CD14-positive monocyte (primary cell): ENCODE measurements at regions not wholly inside any gene's neighbourhood (a gene's known extent, or its start where the extent isn't known, plus 50 kb on each side); places are given as distances from the start of the nearest gene placed in this dataset.

Source experiments
- DNase-seq, 3 donors: peaks; one replicate each; pipeline ENCODE4 v3.0.0-alpha.2; 2011 to 2022
- H2AFZ ChIP-seq: 2 replicates; pipeline ENCODE4 v1.6.0; 2012; ENCODE audit warnings: mild to moderate bottlenecking, low read depth, low read length, inconsistent platforms; ENCODE audit not compliant: insufficient read depth, poor library complexity, severe bottlenecking
- H3K27ac ChIP-seq, 2 donors: 1 replicate in 1 of 2; 2 replicates in 1 of 2; pipeline ENCODE4 v1.5.1; 2012 to 2013; ENCODE audit warnings: low read length in 2 of 2, control low read depth in 1 of 2, inconsistent platforms in 1 of 2, low read depth in 1 of 2, mild to moderate bottlenecking in 1 of 2
- H3K27me3 ChIP-seq, 2 donors: one replicate each; pipeline versions ENCODE4 v1.6.0 to v1.6.1; 2011 to 2013; ENCODE audit warnings: low read length in 2 of 2; ENCODE audit not compliant: control insufficient read depth in 2 of 2, insufficient read depth in 2 of 2
- H3K36me3 ChIP-seq, 2 donors: replicated peaks in 1 of 2; 1 replicate in 1 of 2; 2 replicates in 1 of 2; pipeline versions ENCODE4 v1.5.1 to v1.6.1; 2012 to 2013; ENCODE audit warnings: low read length in 2 of 2, control low read depth in 1 of 2, inconsistent platforms in 1 of 2, mild to moderate bottlenecking in 1 of 2; ENCODE audit not compliant: insufficient read depth in 2 of 2, control insufficient read depth in 1 of 2
- H3K4me1 ChIP-seq, 2 donors: 1 replicate in 1 of 2; 2 replicates in 1 of 2; pipeline versions ENCODE4 v1.5.1 to v1.6.1; 2012 to 2013; ENCODE audit warnings: low read length in 2 of 2, control low read depth in 1 of 2, inconsistent platforms in 1 of 2, mild to moderate bottlenecking in 1 of 2, moderate library complexity in 1 of 2; ENCODE audit not compliant: insufficient read depth in 2 of 2, control insufficient read depth in 1 of 2
- H3K4me2 ChIP-seq: replicated peaks from 2 replicates; pipeline ENCODE3; 2012; ENCODE audit warnings: low read length, moderate library complexity, mild to moderate bottlenecking; ENCODE audit not compliant: poor library complexity, severe bottlenecking; ENCODE audit errors: extremely low read depth
- H3K4me3 ChIP-seq, 3 experiments: fragments of 200-600 bp in 1 of 3; sonication (generic) in 1 of 3; replicated peaks in 1 of 3; 1 replicate in 2 of 3; 2 replicates in 1 of 3; pipeline ENCODE4 v1.5.1; 2011 to 2013; ENCODE audit warnings: low read length in 3 of 3, mild to moderate bottlenecking in 3 of 3, control low read depth in 2 of 3, low read depth in 2 of 3, inconsistent platforms in 1 of 3, moderate library complexity in 1 of 3
- H3K79me2 ChIP-seq: 2 replicates; pipeline ENCODE4 v1.6.0; 2012; ENCODE audit warnings: mild to moderate bottlenecking, control low read depth, inconsistent platforms, low read length, moderate library complexity; ENCODE audit not compliant: insufficient read depth
- H3K9ac ChIP-seq: 2 replicates; pipeline ENCODE4 v1.6.0; 2017; ENCODE audit warnings: low read length, mild to moderate bottlenecking; ENCODE audit not compliant: insufficient read depth, poor library complexity, severe bottlenecking
- H3K9me3 ChIP-seq, 2 donors: replicated peaks in 1 of 2; 1 replicate in 1 of 2; 2 replicates in 1 of 2; pipeline versions ENCODE4 v1.5.1 to v1.6.1; 2012 to 2013; ENCODE audit warnings: low read length in 2 of 2, control low read depth in 1 of 2; ENCODE audit not compliant: control insufficient read depth in 1 of 2, insufficient read depth in 1 of 2
- H4K20me1 ChIP-seq: 2 replicates; pipeline ENCODE4 v1.6.0; 2012; ENCODE audit warnings: mild to moderate bottlenecking, low read length, control low read depth, moderate library complexity; ENCODE audit not compliant: insufficient read depth
- H3K27ac Mint-ChIP-seq, 7 donors: one replicate each; pipeline ENCODE4 v1.8.0; 2020; ENCODE audit warnings: mild to moderate bottlenecking in 7 of 7, mixed read lengths in 7 of 7, moderate library complexity in 6 of 7, inconsistent platforms in 2 of 7
- H3K27me3 Mint-ChIP-seq, 3 donors: one replicate each; pipeline ENCODE4 v1.8.0; 2021 to 2022; ENCODE audit warnings: low read depth in 3 of 3, mild to moderate bottlenecking in 3 of 3, mixed read lengths in 3 of 3, moderate library complexity in 3 of 3, inconsistent platforms in 1 of 3
- H3K36me3 Mint-ChIP-seq, 2 donors: one replicate each; pipeline ENCODE4 v1.8.0; 2020; ENCODE audit warnings: mixed read lengths in 2 of 2, inconsistent platforms in 1 of 2, mild to moderate bottlenecking in 1 of 2
- H3K4me1 Mint-ChIP-seq: one replicate; pipeline ENCODE4 v1.8.0; 2020; ENCODE audit warnings: mild to moderate bottlenecking, mixed read lengths
- H3K4me3 Mint-ChIP-seq, 2 donors: one replicate each; pipeline ENCODE4 v1.8.0; 2020; ENCODE audit warnings: mild to moderate bottlenecking in 2 of 2, mixed read lengths in 2 of 2, moderate library complexity in 1 of 2
- H3K9me3 Mint-ChIP-seq, 7 donors: one replicate each; pipeline ENCODE4 v1.8.0; 2020 to 2022; ENCODE audit warnings: mixed read lengths in 7 of 7, mild to moderate bottlenecking in 6 of 7, moderate library complexity in 6 of 7, inconsistent platforms in 2 of 7
- CTCF ChIP-seq: fragments of 200-600 bp; IDR thresholded peaks from one replicate; pipeline ENCODE4 v1.8.0; 2022; ENCODE audit warnings: antibody characterized with exemption, mild to moderate bottlenecking
- WGBS: methylation state at CpG from one replicate; pipeline ENCODE4 v1.1.5; 2013; ENCODE audit warnings: missing lambda C conversion rate; ENCODE audit not compliant: insufficient coverage; 5-methylcytosine and 5-hydroxymethylcytosine counted together
- intact Hi-C, 2 donors: fragments of 100-400 bp; cut with micrococcal nuclease; formaldehyde crosslinking; loops; one replicate each; pipeline versions ENCODE4 v1.15.0 to v1.15.1; 2023

GRCh38 chr18:38010037-38010436 is 444.4 kb upstream of the CELF4 start:
- Histone ChIP-seq H3K9ac (no peak overlapping the region), H3K27me3 (no peaks in the 10 kb centered on the region), H3K4me1 (no peaks in the 10 kb centered on the region), H3K4me3 (no peak overlapping the region), H3K79me2 (no peaks in the 10 kb centered on the region), H3K4me2 (no peak overlapping the region), H3K27ac (no peak overlapping the region), H4K20me1 (no peaks in the 10 kb centered on the region), H3K9me3 (no peaks in the 10 kb centered on the region), H3K36me3 (no peaks in the 10 kb centered on the region), H2AFZ (no peak overlapping the region)
- no peak for TF ChIP-seq CTCF
- Mint-ChIP-seq H3K4me3 (no peak overlapping the region), H3K4me1 (no peaks in the 10 kb centered on the region), H3K36me3 (no peaks in the 10 kb centered on the region), H3K9me3 (peaks cover 0 to 3% (median 0%) of the 10 kb centered on the region in 7 donors), H3K27ac (no peak overlapping the region), H3K27me3 (no peaks in the 10 kb centered on the region)
- intact Hi-C loops: no loop called here
- no peak for DNase-seq
- WGBS: 100% methylated on average over 1 of the region's 2 CpGs

- Histone ChIP-seq H3K79me2 (no peaks in the 10 kb centered on the region), H3K36me3 (no peaks in the 10 kb centered on the region), H4K20me1 (no peaks in the 10 kb centered on the region), H3K9ac (no peak overlapping the region), H2AFZ (no peak overlapping the region), H3K27ac (no peak overlapping the region), H3K4me2 (no peak overlapping the region), H3K9me3 (no peaks in the 10 kb centered on the region), H3K4me3 (no peak overlapping the region), H3K4me1 (no peaks in the 10 kb centered on the region), H3K27me3 (no peaks in the 10 kb centered on the region)
- Mint-ChIP-seq H3K4me3 (no peak overlapping the region), H3K27me3 (peaks cover 0 to 2% (median 0%) of the 10 kb centered on the region in 3 donors), H3K36me3 (no peaks in the 10 kb centered on the region), H3K4me1 (no peaks in the 10 kb centered on the region), H3K27ac (peak overlapping the region in 1 of 7 donors; percentile 59), H3K9me3 (peaks cover 0 to 3% (median 0%) of the 10 kb centered on the region in 7 donors)
- WGBS: no CpG with 5 or more reads among the region's 1 CpG
- DNase-seq: no peak
- intact Hi-C loops: no loop called here
- no peak for TF ChIP-seq CTCF
Observed at GRCh38 chr18:38009320-38009719, 443.7 kb upstream of the CELF4 start.
